Stomach (tissue), 4 donors: ENCODE measurements at regions not wholly inside any gene's neighbourhood (a gene's known extent, or its start where the extent isn't known, plus 50 kb on each side); places are given as distances from the start of the nearest gene placed in this dataset.

Experiments
- CTCF ChIP-seq, 7 experiments: fragments of 450-650 bp in 4 of 7; fragments of 200-600 bp in 3 of 7; sonication (generic) in 3 of 7; IDR thresholded peaks; one replicate each; pipeline ENCODE4 v1.5.1; 2016 to 2019; ENCODE audit warnings: antibody characterized with exemption in 7 of 7, control low read depth in 2 of 7, mild to moderate bottlenecking in 1 of 7
- EP300 ChIP-seq: sonication (generic); formaldehyde crosslinking; IDR thresholded peaks from one replicate; pipeline ENCODE4 v1.6.1; 2017; ENCODE audit warnings: antibody characterized with exemption
- POLR2A ChIP-seq, 4 donors: fragments of 450-650 bp; IDR thresholded peaks; one replicate each; pipeline ENCODE4 v1.6.1; 2016; ENCODE audit warnings: antibody characterized with exemption in 4 of 4, control low read depth in 2 of 4, mild to moderate bottlenecking in 1 of 4, moderate library complexity in 1 of 4
- POLR2AphosphoS5 ChIP-seq, 3 donors: sonication (generic); formaldehyde crosslinking; IDR thresholded peaks; one replicate each; pipeline ENCODE4 v1.6.1; 2016; ENCODE audit warnings: antibody characterized with exemption in 3 of 3

GRCh38 chr18:4797002-4797685, 342.0 kb upstream of the DLGAP1 start:
- no peak for TF ChIP-seq CTCF (IDR thresholded peaks at IDR 0.05)
- no peak for TF ChIP-seq POLR2A (IDR thresholded peaks at IDR 0.05)
- TF ChIP-seq POLR2AphosphoS5 (IDR thresholded peaks at IDR 0.05) = no peak
- no peak for TF ChIP-seq EP300
